ENCODE measurements at regions not wholly inside any gene's neighbourhood (a gene's known extent, or its start where the extent isn't known, plus 50 kb on each side); places are given as distances from the start of the nearest gene placed in this dataset.

DNA sequence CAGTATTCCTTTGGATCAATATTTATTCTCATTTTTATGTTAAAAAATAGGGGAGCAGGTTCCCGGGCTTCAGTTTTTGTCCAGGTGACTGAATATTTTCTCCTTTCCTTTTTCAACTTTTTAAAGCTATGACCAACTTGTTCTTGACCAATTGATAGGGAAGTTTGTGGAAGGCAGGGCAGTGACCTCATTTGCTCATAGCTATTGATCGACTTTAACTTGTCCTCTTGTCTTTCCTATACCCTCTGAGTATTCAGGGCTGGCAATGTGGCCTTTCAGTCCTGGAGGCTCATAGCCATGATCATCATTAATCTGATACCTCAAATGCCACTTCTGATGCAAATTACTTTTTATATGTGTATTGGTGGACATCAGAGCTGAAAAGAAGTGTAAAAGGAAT lies 448.8 kb downstream of the KIF16B start:
- no peak for TF ChIP-seq YY1 (IDR thresholded peaks at IDR 0.05; ENCODE audit: low read depth)
- no peak for TF ChIP-seq EP300 (IDR thresholded peaks at IDR 0.05; ENCODE audit: borderline replicate concordance)
- TF ChIP-seq TCF12 (IDR thresholded peaks at IDR 0.05; ENCODE audit: low read depth) = no peak
- TF ChIP-seq, protein P1, sequence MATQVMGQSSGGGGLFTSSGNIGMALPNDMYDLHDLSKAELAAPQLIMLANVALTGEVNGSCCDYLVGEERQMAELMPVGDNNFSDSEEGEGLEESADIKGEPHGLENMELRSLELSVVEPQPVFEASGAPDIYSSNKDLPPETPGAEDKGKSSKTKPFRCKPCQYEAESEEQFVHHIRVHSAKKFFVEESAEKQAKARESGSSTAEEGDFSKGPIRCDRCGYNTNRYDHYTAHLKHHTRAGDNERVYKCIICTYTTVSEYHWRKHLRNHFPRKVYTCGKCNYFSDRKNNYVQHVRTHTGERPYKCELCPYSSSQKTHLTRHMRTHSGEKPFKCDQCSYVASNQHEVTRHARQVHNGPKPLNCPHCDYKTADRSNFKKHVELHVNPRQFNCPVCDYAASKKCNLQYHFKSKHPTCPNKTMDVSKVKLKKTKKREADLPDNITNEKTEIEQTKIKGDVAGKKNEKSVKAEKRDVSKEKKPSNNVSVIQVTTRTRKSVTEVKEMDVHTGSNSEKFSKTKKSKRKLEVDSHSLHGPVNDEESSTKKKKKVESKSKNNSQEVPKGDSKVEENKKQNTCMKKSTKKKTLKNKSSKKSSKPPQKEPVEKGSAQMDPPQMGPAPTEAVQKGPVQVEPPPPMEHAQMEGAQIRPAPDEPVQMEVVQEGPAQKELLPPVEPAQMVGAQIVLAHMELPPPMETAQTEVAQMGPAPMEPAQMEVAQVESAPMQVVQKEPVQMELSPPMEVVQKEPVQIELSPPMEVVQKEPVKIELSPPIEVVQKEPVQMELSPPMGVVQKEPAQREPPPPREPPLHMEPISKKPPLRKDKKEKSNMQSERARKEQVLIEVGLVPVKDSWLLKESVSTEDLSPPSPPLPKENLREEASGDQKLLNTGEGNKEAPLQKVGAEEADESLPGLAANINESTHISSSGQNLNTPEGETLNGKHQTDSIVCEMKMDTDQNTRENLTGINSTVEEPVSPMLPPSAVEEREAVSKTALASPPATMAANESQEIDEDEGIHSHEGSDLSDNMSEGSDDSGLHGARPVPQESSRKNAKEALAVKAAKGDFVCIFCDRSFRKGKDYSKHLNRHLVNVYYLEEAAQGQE (IDR thresholded peaks at IDR 0.05; ENCODE audit: low read depth) = no peak
- no peak for TF ChIP-seq EGR1 (IDR thresholded peaks at IDR 0.05)
- TF ChIP-seq TAF1 (IDR thresholded peaks at IDR 0.05; ENCODE audit: low read depth) = no peak
- no peak for TF ChIP-seq NFIC (IDR thresholded peaks at IDR 0.05)
- TF ChIP-seq RAD21 (IDR thresholded peaks at IDR 0.05; ENCODE audit: low read depth) = no peak
- TF ChIP-seq, protein P2, sequence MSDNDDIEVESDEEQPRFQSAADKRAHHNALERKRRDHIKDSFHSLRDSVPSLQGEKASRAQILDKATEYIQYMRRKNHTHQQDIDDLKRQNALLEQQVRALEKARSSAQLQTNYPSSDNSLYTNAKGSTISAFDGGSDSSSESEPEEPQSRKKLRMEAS (IDR thresholded peaks at IDR 0.05) = no peak
- TF ChIP-seq CREB1 (IDR thresholded peaks at IDR 0.05; ENCODE audit: low read depth) = no peak
- no peak for TF ChIP-seq CEBPB (IDR thresholded peaks at IDR 0.05)
